Jurkat, Clone E6-1 (cell line): ENCODE measurements at regions not wholly inside any gene's neighbourhood (a gene's known extent, or its start where the extent isn't known, plus 50 kb on each side); places are given as distances from the start of the nearest gene placed in this dataset.
"Not testable (repeated sequence)": the region's sequence is repeated elsewhere in the genome, so short reads cannot be mapped to it uniquely, and the experiment has no call there.

ENCODE experiments used
- DNase-seq: peaks from one replicate; pipeline ENCODE4 v3.0.0-alpha.2; 2011; ENCODE audit warnings: low read depth, low spot score
- H3K4me3 ChIP-seq: 2 replicates; pipeline ENCODE4 v1.5.1; 2011; ENCODE audit warnings: mild to moderate bottlenecking, low read length, control low read depth, moderate library complexity

GRCh38 chr6:133136177-133136880, 104.8 kb upstream of the EYA4 start:
- DNase-seq = no peak
- H3K4me3 ChIP-seq = no peak overlapping the region

GRCh38 chr6:133147470-133148184, 93.5 kb upstream of the EYA4 start:
- H3K4me3 ChIP-seq = not testable (repeated sequence)

GRCh38 chr6:133156689-133157088, 84.5 kb upstream of the EYA4 start:
- no peak for DNase-seq
- no peak overlapping the region for H3K4me3 ChIP-seq

More at GRCh38 chr6:133147470-133148184, 93.5 kb upstream of the EYA4 start:
- DNase-seq = not testable (repeated sequence)

GRCh38 chr6:133157995-133158394, 83.2 kb upstream of the EYA4 start:
- no peak overlapping the region for H3K4me3 ChIP-seq
- no peak for DNase-seq

GRCh38 chr6:133159255-133159795, 81.8 kb upstream of the EYA4 start:
- no peak overlapping the region for H3K4me3 ChIP-seq

GRCh38 chr6:133160536-133160935, 80.6 kb upstream of the EYA4 start:
- no peak overlapping the region for H3K4me3 ChIP-seq
- no peak for DNase-seq

More at GRCh38 chr6:133159255-133159795, 81.8 kb upstream of the EYA4 start:
- no peak for DNase-seq

GRCh38 chr6:133165235-133165634, 75.9 kb upstream of the EYA4 start:
- H3K4me3 ChIP-seq = no peak overlapping the region
- DNase-seq = no peak

- no peak overlapping the region for H3K4me3 ChIP-seq
- DNase-seq = no peak
These were observed 74.4 kb upstream of the EYA4 start for GRCh38 chr6:133166766-133167165.

GRCh38 chr6:133169901-133170300, 71.3 kb upstream of the EYA4 start:
- no peak for DNase-seq
- H3K4me3 ChIP-seq = no peak overlapping the region

GRCh38 chr6:133170602-133171001, 70.6 kb upstream of the EYA4 start:
- H3K4me3 ChIP-seq = no peak overlapping the region
- DNase-seq = no peak

- H3K4me3 ChIP-seq = no peak overlapping the region
- no peak for DNase-seq
These were observed 69.1 kb upstream of the EYA4 start for GRCh38 chr6:133171989-133172604.

- H3K4me3 ChIP-seq = no peak overlapping the region
- no peak for DNase-seq
These were observed 67.9 kb upstream of the EYA4 start for GRCh38 chr6:133173276-133173675.

- DNase-seq = no peak
- H3K4me3 ChIP-seq = no peak overlapping the region
These were observed 61.7 kb upstream of the EYA4 start for GRCh38 chr6:133179481-133179880.

- no peak overlapping the region for H3K4me3 ChIP-seq
- no peak for DNase-seq
These were observed 57.5 kb upstream of the EYA4 start for GRCh38 chr6:133183691-133184090.

- DNase-seq = peak; percentile 14
- no peak overlapping the region for H3K4me3 ChIP-seq
These were observed 56.3 kb upstream of the EYA4 start for GRCh38 chr6:133184798-133185372.

- no peak overlapping the region for H3K4me3 ChIP-seq
- DNase-seq = no peak
These were observed 55.4 kb upstream of the EYA4 start for GRCh38 chr6:133185731-133186130.

GRCh38 chr6:133187114-133187513, 54.0 kb upstream of the EYA4 start:
- no peak for DNase-seq
- H3K4me3 ChIP-seq = no peak overlapping the region

- DNase-seq = no peak
- H3K4me3 ChIP-seq = no peak overlapping the region
These were observed 53.3 kb upstream of the EYA4 start for GRCh38 chr6:133187657-133188453.

- no peak for DNase-seq
- H3K4me3 ChIP-seq = no peak overlapping the region
These were observed 50.2 kb upstream of the EYA4 start for GRCh38 chr6:133190912-133191311.
